SK-N-SH (cell line): ENCODE measurements at regions not wholly inside any gene's neighbourhood (a gene's known extent, or its start where the extent isn't known, plus 50 kb on each side); places are given as distances from the start of the nearest gene placed in this dataset.

Source experiments
- CTCF ChIA-PET: fragments of 300-600, 350-600 bp; formaldehyde crosslinking; extraction: SDS; loops from one replicate; lab custom pipeline; 2021; lab: Yijun Ruan, JAX
- POLR2A ChIA-PET: fragments of 350-600 bp; sonication (Branson Sonifier 250); formaldehyde crosslinking; extraction: SDS; loops from one replicate; lab custom pipeline; 2020; ENCODE audit warnings: antibody characterized with exemption, inconsistent platforms; lab: Yijun Ruan, JAX
- DNase-seq: peaks from one replicate; pipeline ENCODE4 v3.0.0; 2012
- H2AFZ ChIP-seq: fragments of 200-600 bp; sonication (generic); 2 replicates; pipeline ENCODE4 v1.8.1; 2016; ENCODE audit warnings: antibody characterized with exemption, mild to moderate bottlenecking, low read depth
- H3F3A ChIP-seq: fragments of 200-600 bp; sonication (generic); replicated peaks from 2 replicates; pipeline ENCODE3; 2016; ENCODE audit warnings: antibody characterized with exemption, mild to moderate bottlenecking; ENCODE audit not compliant: insufficient read depth
- H3K27ac ChIP-seq, 2 experiments: fragments of 200-500 bp in 1 of 2; fragments of 200-600 bp in 1 of 2; sonication (Bioruptor generic) in 1 of 2; sonication (generic), shearing (Covaris generic) in 1 of 2; 2 replicates each; pipeline versions ENCODE4 v1.5.1 to v1.6.1; 2014 to 2016; ENCODE audit warnings: low read depth in 2 of 2, inconsistent platforms in 1 of 2, low read length in 1 of 2, mild to moderate bottlenecking in 1 of 2, mixed read lengths in 1 of 2
- H3K27me3 ChIP-seq: fragments of 200-600 bp; sonication (generic), shearing (Covaris generic); 2 replicates; pipeline ENCODE4 v1.6.1; 2016; ENCODE audit warnings: mixed run types; ENCODE audit not compliant: insufficient read depth
- H3K36me3 ChIP-seq, 2 experiments: fragments of 200-500 bp in 1 of 2; fragments of 200-600 bp in 1 of 2; sonication (Bioruptor generic) in 1 of 2; sonication (generic) in 1 of 2; replicated peaks in 1 of 2; 2 replicates each; pipeline versions ENCODE3 to v1.5.1; 2014 to 2016; ENCODE audit warnings: low read length in 1 of 2, mild to moderate bottlenecking in 1 of 2; ENCODE audit not compliant: insufficient read depth in 2 of 2, control insufficient read depth in 1 of 2
- H3K4me1 ChIP-seq, 2 experiments: fragments of 200-500 bp in 1 of 2; fragments of 200-600 bp in 1 of 2; sonication (Bioruptor generic) in 1 of 2; sonication (generic), shearing (Covaris generic) in 1 of 2; 2 replicates each; pipeline versions ENCODE4 v1.5.1 to v1.6.1; 2014 to 2016; ENCODE audit warnings: low read depth in 1 of 2, low read length in 1 of 2, mixed run types in 1 of 2; ENCODE audit not compliant: insufficient read depth in 2 of 2, control insufficient read depth in 1 of 2
- H3K4me2 ChIP-seq: fragments of 200-600 bp; sonication (generic), shearing (Covaris generic); 2 replicates; pipeline ENCODE4 v1.6.1; 2017; ENCODE audit warnings: mixed run types
- H3K4me3 ChIP-seq, 2 experiments: fragments of 200-500 bp in 1 of 2; fragments of 200-600 bp in 1 of 2; sonication (Bioruptor generic) in 1 of 2; sonication (generic), shearing (Covaris generic) in 1 of 2; 2 replicates each; pipeline versions ENCODE4 v1.5.1 to v1.8.1; 2014 to 2016; ENCODE audit warnings: low read depth in 2 of 2, inconsistent platforms in 1 of 2, low read length in 1 of 2, mild to moderate bottlenecking in 1 of 2, mixed read lengths in 1 of 2, moderate library complexity in 1 of 2
- H3K79me2 ChIP-seq: fragments of 200-600 bp; sonication (generic); 2 replicates; pipeline ENCODE4 v1.8.1; 2017; ENCODE audit warnings: mild to moderate bottlenecking; ENCODE audit not compliant: insufficient read depth
- H3K9ac ChIP-seq: fragments of 200-600 bp; sonication (generic); 2 replicates; pipeline ENCODE4 v1.6.1; 2017; ENCODE audit warnings: mixed run types
- H3K9me2 ChIP-seq: fragments of 200-600 bp; sonication (generic); 2 replicates; pipeline ENCODE4 v1.6.1; 2017; ENCODE audit warnings: mixed run types
- H3K9me3 ChIP-seq: fragments of 200-600 bp; sonication (generic); 2 replicates; pipeline ENCODE4 v1.6.1; 2017; ENCODE audit warnings: mixed run types, mild to moderate bottlenecking, moderate library complexity
- H4K20me1 ChIP-seq: fragments of 200-600 bp; sonication (generic); 2 replicates; pipeline ENCODE4 v1.6.1; 2017; ENCODE audit warnings: mild to moderate bottlenecking, mixed run types; ENCODE audit not compliant: insufficient read depth
- CHD2 ChIP-seq: fragments of 150-350 bp; IDR thresholded peaks from 2 replicates; pipeline ENCODE4 v1.6.1; 2018; ENCODE audit warnings: low read length; ENCODE audit not compliant: partially characterized antibody
- FOSL2 ChIP-seq: IDR thresholded peaks from 2 replicates; pipeline ENCODE4 v1.4.0; 2012; ENCODE audit warnings: low read depth, mild to moderate bottlenecking, moderate library complexity, borderline replicate concordance
- FOXJ3 ChIP-seq: sonication (generic); formaldehyde crosslinking; IDR thresholded peaks from 2 replicates; pipeline ENCODE4 v1.5.1; 2020; ENCODE audit warnings: mild to moderate bottlenecking, missing genetic modification reagents
- GABPA ChIP-seq: IDR thresholded peaks from 2 replicates; pipeline ENCODE4 v1.4.0; 2012; ENCODE audit warnings: low read depth, mild to moderate bottlenecking
- GATA2 ChIP-seq: sonication (generic); formaldehyde crosslinking; IDR thresholded peaks from 2 replicates; pipeline ENCODE4 v1.5.0; 2020; ENCODE audit warnings: mild to moderate bottlenecking, missing genetic modification reagents
- MEF2A ChIP-seq: IDR thresholded peaks from 2 replicates; pipeline ENCODE4 v1.4.0; 2012; ENCODE audit warnings: low read depth, borderline replicate concordance
- MXI1 ChIP-seq: IDR thresholded peaks from 2 replicates; pipeline ENCODE4 v1.6.1; 2012; ENCODE audit warnings: mild to moderate bottlenecking, low read depth, low read length, improper control_type of control experiment
- POLR2AphosphoS5 ChIP-seq: IDR thresholded peaks from 2 replicates; pipeline ENCODE4 v1.6.1; 2012; ENCODE audit warnings: low read depth, low read length
- RCOR1 ChIP-seq: fragments of 150-350 bp; IDR thresholded peaks from 2 replicates; pipeline ENCODE4 v1.6.1; 2017; ENCODE audit warnings: antibody characterized with exemption, low read length
- RXRA ChIP-seq: IDR thresholded peaks from 2 replicates; pipeline ENCODE4 v1.4.0; 2012; ENCODE audit warnings: low read depth, mild to moderate bottlenecking, borderline replicate concordance
- SIN3A ChIP-seq: IDR thresholded peaks from 2 replicates; pipeline ENCODE4 v1.6.1; 2012; ENCODE audit warnings: low read depth, mild to moderate bottlenecking, low read length, moderate library complexity, borderline replicate concordance
- SMC3 ChIP-seq: IDR thresholded peaks from 2 replicates; pipeline ENCODE4 v1.6.1; 2012; ENCODE audit warnings: low read depth, low read length, improper control_type of control experiment
- TCF12 ChIP-seq: IDR thresholded peaks from 2 replicates; pipeline ENCODE4 v1.4.0; 2012
- TEAD4 ChIP-seq: IDR thresholded peaks from 2 replicates; pipeline ENCODE4 v1.4.0; 2012; ENCODE audit warnings: mild to moderate bottlenecking, borderline replicate concordance; ENCODE audit not compliant: insufficient read depth
- WGBS: methylation state at CpG from one replicate; pipeline ENCODE4 v1.1.6; 2017; ENCODE audit warnings: low lambda C conversion rate; 5-methylcytosine and 5-hydroxymethylcytosine counted together
- TF ChIP-seq, protein P1 (sequence below): fragments of 150-350 bp; IDR thresholded peaks from 2 replicates; pipeline ENCODE4 v1.6.1; 2016; ENCODE audit warnings: mild to moderate bottlenecking, low read depth, low read length
- TF ChIP-seq, protein P2 (sequence below): IDR thresholded peaks from 2 replicates; pipeline ENCODE4 v1.4.0; 2012; ENCODE audit warnings: low read depth, borderline replicate concordance
- TF ChIP-seq, protein P3 (sequence below): IDR thresholded peaks from 2 replicates; pipeline ENCODE4 v1.6.1; 2012; ENCODE audit warnings: mild to moderate bottlenecking, low read depth, low read length, moderate library complexity
- TF ChIP-seq, protein P4 (sequence below): IDR thresholded peaks from 2 replicates; pipeline ENCODE4 v1.4.0; 2012; ENCODE audit warnings: low read depth, borderline replicate concordance

DNA sequence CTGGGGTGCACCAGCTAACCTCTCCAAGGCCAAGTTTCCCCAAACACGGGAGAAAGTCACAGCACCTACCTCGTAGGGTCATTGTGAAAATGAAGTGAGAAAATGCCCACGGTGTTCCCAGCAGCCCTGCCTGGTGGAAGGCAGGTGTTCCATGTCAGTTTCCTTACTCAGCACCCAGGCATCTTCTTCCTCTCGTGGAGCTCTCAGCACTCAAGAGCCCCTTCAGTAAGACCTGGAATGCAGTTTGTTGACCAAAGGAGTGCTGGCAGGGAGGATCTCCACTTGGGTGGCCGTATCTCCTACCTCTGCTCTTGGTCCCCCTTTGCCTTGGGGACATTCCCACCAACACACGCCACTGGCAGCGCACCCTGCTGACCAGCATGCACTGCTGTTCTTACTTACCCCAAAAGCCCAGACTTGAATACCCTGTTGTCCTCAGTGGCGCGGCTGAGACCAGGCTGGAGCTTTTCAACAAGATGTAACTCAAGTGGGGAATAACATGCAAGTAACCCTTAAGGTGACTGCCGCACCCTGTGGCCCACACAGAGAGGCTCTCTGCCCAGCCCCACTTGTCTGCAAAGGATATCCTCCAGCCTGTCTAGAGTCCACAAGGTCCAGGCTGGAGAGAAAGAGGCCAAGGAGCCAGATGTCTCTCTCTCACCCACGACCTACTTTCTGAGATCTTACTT lies 201.2 kb upstream of the TMEM45B start:
- CTCF ChIA-PET: no interaction called here
- POLR2A ChIA-PET: no interaction called here
- 70% methylated on average over 7 of the region's 11 CpGs for whole genome bisulfite sequencing
- no peak for DNase-seq
- Histone ChIP-seq H3K4me1 (peaks cover 0 to 8% of the 10 kb centered on the region in 2 experiments; a peak in 1 of 4 replicates), H3F3A (no peaks in the 10 kb centered on the region), H3K9ac (no peak overlapping the region), H3K27me3 (no peaks in the 10 kb centered on the region), H3K27ac (no peak overlapping the region), H2AFZ (no peak overlapping the region), H3K79me2 (no peaks in the 10 kb centered on the region), H3K4me2 (no peak overlapping the region), H4K20me1 (no peaks in the 10 kb centered on the region), H3K9me2 (no peaks in the 10 kb centered on the region), H3K9me3 (no peaks in the 10 kb centered on the region), H3K36me3 (no peaks in the 10 kb centered on the region), H3K4me3 (no peak overlapping the region)
- no peak for TF ChIP-seq FOXJ3 (CRISPR knock-in tag)
- no peak for TF ChIP-seq MEF2A
- TF ChIP-seq SIN3A: no peak
- TF ChIP-seq, protein P1, sequence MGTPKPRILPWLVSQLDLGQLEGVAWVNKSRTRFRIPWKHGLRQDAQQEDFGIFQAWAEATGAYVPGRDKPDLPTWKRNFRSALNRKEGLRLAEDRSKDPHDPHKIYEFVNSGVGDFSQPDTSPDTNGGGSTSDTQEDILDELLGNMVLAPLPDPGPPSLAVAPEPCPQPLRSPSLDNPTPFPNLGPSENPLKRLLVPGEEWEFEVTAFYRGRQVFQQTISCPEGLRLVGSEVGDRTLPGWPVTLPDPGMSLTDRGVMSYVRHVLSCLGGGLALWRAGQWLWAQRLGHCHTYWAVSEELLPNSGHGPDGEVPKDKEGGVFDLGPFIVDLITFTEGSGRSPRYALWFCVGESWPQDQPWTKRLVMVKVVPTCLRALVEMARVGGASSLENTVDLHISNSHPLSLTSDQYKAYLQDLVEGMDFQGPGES: no peak
- no peak for TF ChIP-seq SMC3
- TF ChIP-seq CHD2: no peak
- TF ChIP-seq GATA2 (CRISPR knock-in tag): no peak
- TF ChIP-seq MXI1: no peak
- no peak for TF ChIP-seq TCF12
- TF ChIP-seq, protein P2, sequence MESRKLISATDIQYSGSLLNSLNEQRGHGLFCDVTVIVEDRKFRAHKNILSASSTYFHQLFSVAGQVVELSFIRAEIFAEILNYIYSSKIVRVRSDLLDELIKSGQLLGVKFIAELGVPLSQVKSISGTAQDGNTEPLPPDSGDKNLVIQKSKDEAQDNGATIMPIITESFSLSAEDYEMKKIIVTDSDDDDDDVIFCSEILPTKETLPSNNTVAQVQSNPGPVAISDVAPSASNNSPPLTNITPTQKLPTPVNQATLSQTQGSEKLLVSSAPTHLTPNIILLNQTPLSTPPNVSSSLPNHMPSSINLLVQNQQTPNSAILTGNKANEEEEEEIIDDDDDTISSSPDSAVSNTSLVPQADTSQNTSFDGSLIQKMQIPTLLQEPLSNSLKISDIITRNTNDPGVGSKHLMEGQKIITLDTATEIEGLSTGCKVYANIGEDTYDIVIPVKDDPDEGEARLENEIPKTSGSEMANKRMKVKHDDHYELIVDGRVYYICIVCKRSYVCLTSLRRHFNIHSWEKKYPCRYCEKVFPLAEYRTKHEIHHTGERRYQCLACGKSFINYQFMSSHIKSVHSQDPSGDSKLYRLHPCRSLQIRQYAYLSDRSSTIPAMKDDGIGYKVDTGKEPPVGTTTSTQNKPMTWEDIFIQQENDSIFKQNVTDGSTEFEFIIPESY: no peak
- TF ChIP-seq, protein P3, sequence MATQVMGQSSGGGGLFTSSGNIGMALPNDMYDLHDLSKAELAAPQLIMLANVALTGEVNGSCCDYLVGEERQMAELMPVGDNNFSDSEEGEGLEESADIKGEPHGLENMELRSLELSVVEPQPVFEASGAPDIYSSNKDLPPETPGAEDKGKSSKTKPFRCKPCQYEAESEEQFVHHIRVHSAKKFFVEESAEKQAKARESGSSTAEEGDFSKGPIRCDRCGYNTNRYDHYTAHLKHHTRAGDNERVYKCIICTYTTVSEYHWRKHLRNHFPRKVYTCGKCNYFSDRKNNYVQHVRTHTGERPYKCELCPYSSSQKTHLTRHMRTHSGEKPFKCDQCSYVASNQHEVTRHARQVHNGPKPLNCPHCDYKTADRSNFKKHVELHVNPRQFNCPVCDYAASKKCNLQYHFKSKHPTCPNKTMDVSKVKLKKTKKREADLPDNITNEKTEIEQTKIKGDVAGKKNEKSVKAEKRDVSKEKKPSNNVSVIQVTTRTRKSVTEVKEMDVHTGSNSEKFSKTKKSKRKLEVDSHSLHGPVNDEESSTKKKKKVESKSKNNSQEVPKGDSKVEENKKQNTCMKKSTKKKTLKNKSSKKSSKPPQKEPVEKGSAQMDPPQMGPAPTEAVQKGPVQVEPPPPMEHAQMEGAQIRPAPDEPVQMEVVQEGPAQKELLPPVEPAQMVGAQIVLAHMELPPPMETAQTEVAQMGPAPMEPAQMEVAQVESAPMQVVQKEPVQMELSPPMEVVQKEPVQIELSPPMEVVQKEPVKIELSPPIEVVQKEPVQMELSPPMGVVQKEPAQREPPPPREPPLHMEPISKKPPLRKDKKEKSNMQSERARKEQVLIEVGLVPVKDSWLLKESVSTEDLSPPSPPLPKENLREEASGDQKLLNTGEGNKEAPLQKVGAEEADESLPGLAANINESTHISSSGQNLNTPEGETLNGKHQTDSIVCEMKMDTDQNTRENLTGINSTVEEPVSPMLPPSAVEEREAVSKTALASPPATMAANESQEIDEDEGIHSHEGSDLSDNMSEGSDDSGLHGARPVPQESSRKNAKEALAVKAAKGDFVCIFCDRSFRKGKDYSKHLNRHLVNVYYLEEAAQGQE: no peak
- TF ChIP-seq, protein P4, sequence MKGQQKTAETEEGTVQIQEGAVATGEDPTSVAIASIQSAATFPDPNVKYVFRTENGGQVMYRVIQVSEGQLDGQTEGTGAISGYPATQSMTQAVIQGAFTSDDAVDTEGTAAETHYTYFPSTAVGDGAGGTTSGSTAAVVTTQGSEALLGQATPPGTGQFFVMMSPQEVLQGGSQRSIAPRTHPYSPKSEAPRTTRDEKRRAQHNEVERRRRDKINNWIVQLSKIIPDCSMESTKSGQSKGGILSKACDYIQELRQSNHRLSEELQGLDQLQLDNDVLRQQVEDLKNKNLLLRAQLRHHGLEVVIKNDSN: no peak
- TF ChIP-seq RCOR1: no peak
- no peak for TF ChIP-seq FOSL2
- TF ChIP-seq POLR2AphosphoS5: no peak
- no peak for TF ChIP-seq TEAD4
- no peak for TF ChIP-seq GABPA
- TF ChIP-seq RXRA: no peak
